ENCODE measurements at regions not wholly inside any gene's neighbourhood (a gene's known extent, or its start where the extent isn't known, plus 50 kb on each side); places are given as distances from the start of the nearest gene placed in this dataset.

GRCh38 chr17:63365366-63366240 lies 80.5 kb downstream of the CYB561 start:
- Mint-ChIP-seq H3K4me1 (ENCODE audit: low read depth) (no peaks in the 10 kb centered on the region), H3K4me3 (no peak overlapping the region), H3K27me3 (ENCODE audit: low read depth) (no peaks in the 10 kb centered on the region), H3K9me3 (no peaks in the 10 kb centered on the region), H3K36me3 (ENCODE audit: insufficient read depth) (peaks cover 7% of the 10 kb centered on the region)
- DNase-seq: no peak
- no peak for ATAC-seq

- ATAC-seq (no peak), DNase-seq (no peak)
- Mint-ChIP-seq H3K36me3 (ENCODE audit: insufficient read depth) (peaks cover 7% of the 10 kb centered on the region), H3K9me3 (no peaks in the 10 kb centered on the region), H3K4me1 (ENCODE audit: low read depth) (no peaks in the 10 kb centered on the region), H3K4me3 (no peak overlapping the region), H3K27me3 (ENCODE audit: low read depth) (no peaks in the 10 kb centered on the region)
Observed at GRCh38 chr17:63366241-63366566, 79.9 kb downstream of the CYB561 start.

GRCh38 chr17:63369233-63369632 lies 76.9 kb downstream of the CYB561 start:
- ATAC-seq: no peak
- DNase-seq: no peak
- Mint-ChIP-seq H3K4me1 (ENCODE audit: low read depth) (no peaks in the 10 kb centered on the region), H3K4me3 (no peak overlapping the region), H3K36me3 (ENCODE audit: insufficient read depth) (peaks cover 9% of the 10 kb centered on the region), H3K9me3 (no peaks in the 10 kb centered on the region), H3K27me3 (ENCODE audit: low read depth) (no peaks in the 10 kb centered on the region)

- Mint-ChIP-seq H3K9me3 (no peaks in the 10 kb centered on the region), H3K27me3 (ENCODE audit: low read depth) (no peaks in the 10 kb centered on the region), H3K36me3 (ENCODE audit: insufficient read depth) (peaks cover 2% of the 10 kb centered on the region), H3K4me3 (no peak overlapping the region), H3K4me1 (ENCODE audit: low read depth) (no peaks in the 10 kb centered on the region)
- DNase-seq (no peak), ATAC-seq (no peak)
Observed at GRCh38 chr17:63370696-63371095, 75.4 kb downstream of the CYB561 start.

GRCh38 chr17:63376949-63377348 lies 69.2 kb downstream of the CYB561 start:
- H3K36me3 Mint-ChIP-seq (ENCODE audit: insufficient read depth): peaks cover 16% of the 10 kb centered on the region
- DNase-seq (no peak), ATAC-seq (no peak)
- H3K4me3 Mint-ChIP-seq: no peak overlapping the region
- H3K9me3 Mint-ChIP-seq: peaks cover 6% of the 10 kb centered on the region
- H3K27me3 Mint-ChIP-seq (ENCODE audit: low read depth): no peaks in the 10 kb centered on the region
- no peaks in the 10 kb centered on the region for H3K4me1 Mint-ChIP-seq (ENCODE audit: low read depth)

- DNase-seq: no peak
- Mint-ChIP-seq H3K4me3 (no peak overlapping the region), H3K27me3 (ENCODE audit: low read depth) (no peaks in the 10 kb centered on the region), H3K4me1 (ENCODE audit: low read depth) (no peaks in the 10 kb centered on the region), H3K36me3 (ENCODE audit: insufficient read depth) (peaks cover 17% of the 10 kb centered on the region), H3K9me3 (peaks cover 6% of the 10 kb centered on the region)
- no peak for ATAC-seq
Observed at GRCh38 chr17:63378411-63379375, 67.4 kb downstream of the CYB561 start.

GRCh38 chr17:63379636-63380035 lies 66.5 kb downstream of the CYB561 start:
- peaks cover 6% of the 10 kb centered on the region for H3K9me3 Mint-ChIP-seq
- ATAC-seq: no peak

GRCh38 chr17:63381101-63381729 lies 64.9 kb downstream of the CYB561 start:
- Mint-ChIP-seq H3K36me3 (ENCODE audit: insufficient read depth) (peaks cover 17% of the 10 kb centered on the region), H3K4me3 (no peak overlapping the region), H3K9me3 (peaks cover 6% of the 10 kb centered on the region), H3K4me1 (ENCODE audit: low read depth) (no peaks in the 10 kb centered on the region), H3K27me3 (ENCODE audit: low read depth) (no peaks in the 10 kb centered on the region)
- ATAC-seq (no peak), DNase-seq (no peak)

More at GRCh38 chr17:63379636-63380035, 66.5 kb downstream of the CYB561 start:
- H3K4me1 Mint-ChIP-seq (ENCODE audit: low read depth): no peaks in the 10 kb centered on the region
- no peaks in the 10 kb centered on the region for H3K27me3 Mint-ChIP-seq (ENCODE audit: low read depth)
- no peak overlapping the region for H3K4me3 Mint-ChIP-seq
- no peak for DNase-seq
- peaks cover 17% of the 10 kb centered on the region for H3K36me3 Mint-ChIP-seq (ENCODE audit: insufficient read depth)

GRCh38 chr17:63382136-63382535 lies 64.0 kb downstream of the CYB561 start:
- H3K9me3 Mint-ChIP-seq: peaks cover 6% of the 10 kb centered on the region
- peaks cover 17% of the 10 kb centered on the region for H3K36me3 Mint-ChIP-seq (ENCODE audit: insufficient read depth)
- ATAC-seq (no peak), DNase-seq (no peak)
- H3K4me1 Mint-ChIP-seq (ENCODE audit: low read depth): no peaks in the 10 kb centered on the region
- no peaks in the 10 kb centered on the region for H3K27me3 Mint-ChIP-seq (ENCODE audit: low read depth)
- H3K4me3 Mint-ChIP-seq: no peak overlapping the region

Data from activated T-cell treated with anti-CD3 and anti-CD28 coated beads, Interleukin-2, amount 50 U/mL, for 4 hours (primary cell).